ENCODE measurements at regions not wholly inside any gene's neighbourhood (a gene's known extent, or its start where the extent isn't known, plus 50 kb on each side); places are given as distances from the start of the nearest gene placed in this dataset.

- H3K36me3 ChIP-seq, result no peaks in the 10 kb centered on the region
- no peak overlapping the region for H3K4me3 ChIP-seq
- no peak for TF ChIP-seq POLR2A (IDR thresholded peaks at IDR 0.05)
- TF ChIP-seq, protein P1, sequence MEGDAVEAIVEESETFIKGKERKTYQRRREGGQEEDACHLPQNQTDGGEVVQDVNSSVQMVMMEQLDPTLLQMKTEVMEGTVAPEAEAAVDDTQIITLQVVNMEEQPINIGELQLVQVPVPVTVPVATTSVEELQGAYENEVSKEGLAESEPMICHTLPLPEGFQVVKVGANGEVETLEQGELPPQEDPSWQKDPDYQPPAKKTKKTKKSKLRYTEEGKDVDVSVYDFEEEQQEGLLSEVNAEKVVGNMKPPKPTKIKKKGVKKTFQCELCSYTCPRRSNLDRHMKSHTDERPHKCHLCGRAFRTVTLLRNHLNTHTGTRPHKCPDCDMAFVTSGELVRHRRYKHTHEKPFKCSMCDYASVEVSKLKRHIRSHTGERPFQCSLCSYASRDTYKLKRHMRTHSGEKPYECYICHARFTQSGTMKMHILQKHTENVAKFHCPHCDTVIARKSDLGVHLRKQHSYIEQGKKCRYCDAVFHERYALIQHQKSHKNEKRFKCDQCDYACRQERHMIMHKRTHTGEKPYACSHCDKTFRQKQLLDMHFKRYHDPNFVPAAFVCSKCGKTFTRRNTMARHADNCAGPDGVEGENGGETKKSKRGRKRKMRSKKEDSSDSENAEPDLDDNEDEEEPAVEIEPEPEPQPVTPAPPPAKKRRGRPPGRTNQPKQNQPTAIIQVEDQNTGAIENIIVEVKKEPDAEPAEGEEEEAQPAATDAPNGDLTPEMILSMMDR (IDR thresholded peaks at IDR 0.05), result no peak
- H3K4me1 ChIP-seq, result no peaks in the 10 kb centered on the region
- H3K9me3 ChIP-seq, result no peaks in the 10 kb centered on the region
- H3K27me3 ChIP-seq, result no peaks in the 10 kb centered on the region
- no peak for DNase-seq
- no peak overlapping the region for H3K27ac ChIP-seq
Measured at GRCh38 chr2:129091620-129092019, 773.0 kb upstream of the HS6ST1 start.

DNA sequence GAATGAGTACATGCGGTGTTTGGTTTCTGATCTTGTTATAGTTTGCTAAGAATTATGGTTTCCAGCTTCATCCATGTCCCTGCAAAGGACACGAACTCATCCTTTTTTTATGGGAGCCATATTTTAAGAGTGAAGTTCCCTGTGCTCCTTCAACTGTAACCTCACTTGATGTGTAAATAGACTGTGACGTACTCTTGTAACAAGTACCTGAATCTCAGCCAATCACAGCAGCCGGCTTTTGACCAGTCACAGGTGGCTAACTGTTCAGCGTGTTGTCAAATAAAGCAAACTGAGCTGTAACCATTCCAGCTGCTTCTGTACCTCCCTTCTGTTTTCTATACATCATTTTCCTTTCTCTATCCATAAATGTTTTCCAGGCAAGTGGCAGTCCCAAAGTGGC lies 774.3 kb upstream of the HS6ST1 start:
- no peak for DNase-seq
- no peaks in the 10 kb centered on the region for H3K4me1 ChIP-seq
- no peaks in the 10 kb centered on the region for H3K27me3 ChIP-seq
- TF ChIP-seq, protein P1 (IDR thresholded peaks at IDR 0.05), result no peak
- no peak for TF ChIP-seq POLR2A (IDR thresholded peaks at IDR 0.05)
- H3K36me3 ChIP-seq, result no peaks in the 10 kb centered on the region
- H3K4me3 ChIP-seq, result no peak overlapping the region
- no peaks in the 10 kb centered on the region for H3K9me3 ChIP-seq
- H3K27ac ChIP-seq, result no peak overlapping the region

- H3K9me3 ChIP-seq, result no peaks in the 10 kb centered on the region
- no peaks in the 10 kb centered on the region for H3K4me1 ChIP-seq
- no peak for DNase-seq
- no peak overlapping the region for H3K4me3 ChIP-seq
- no peaks in the 10 kb centered on the region for H3K27me3 ChIP-seq
- no peak overlapping the region for H3K27ac ChIP-seq
- TF ChIP-seq, protein P1 (IDR thresholded peaks at IDR 0.05), result no peak
- TF ChIP-seq POLR2A (IDR thresholded peaks at IDR 0.05), result no peak
- no peaks in the 10 kb centered on the region for H3K36me3 ChIP-seq
Measured at GRCh38 chr2:129101186-129101585, 782.5 kb upstream of the HS6ST1 start.

GRCh38 chr2:129103936-129104878 lies 785.5 kb upstream of the HS6ST1 start:
- no peak overlapping the region for H3K27ac ChIP-seq
- H3K36me3 ChIP-seq, result no peaks in the 10 kb centered on the region
- H3K9me3 ChIP-seq, result no peaks in the 10 kb centered on the region
- DNase-seq, result no peak
- TF ChIP-seq POLR2A (IDR thresholded peaks at IDR 0.05), result no peak
- TF ChIP-seq, protein P1 (IDR thresholded peaks at IDR 0.05), result no peak
- no peak overlapping the region for H3K4me3 ChIP-seq
- H3K27me3 ChIP-seq, result no peaks in the 10 kb centered on the region
- H3K4me1 ChIP-seq, result no peaks in the 10 kb centered on the region

DNA sequence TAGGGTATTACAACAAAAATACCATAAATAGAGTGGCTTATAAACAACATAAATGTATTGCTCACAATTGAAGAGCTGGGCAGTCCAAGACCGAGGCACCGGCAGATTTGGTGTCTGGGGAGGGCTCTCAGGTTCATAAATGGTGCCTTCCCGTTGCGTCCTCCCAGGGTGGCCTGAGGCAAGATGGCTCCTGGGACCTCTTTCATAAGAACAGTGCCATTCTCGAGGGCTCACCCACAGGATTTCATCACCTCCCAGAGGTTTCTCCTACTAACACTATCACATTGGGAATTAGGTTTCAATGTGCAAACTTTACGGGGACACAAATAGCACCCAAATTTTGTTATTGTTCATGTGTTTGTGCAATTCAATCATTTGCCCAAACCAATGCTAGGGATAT lies 793.5 kb upstream of the HS6ST1 start:
- Histone ChIP-seq H3K4me3 (no peak overlapping the region), H3K36me3 (no peaks in the 10 kb centered on the region), H3K27ac (no peak overlapping the region), H3K27me3 (no peaks in the 10 kb centered on the region), H3K4me1 (no peaks in the 10 kb centered on the region), H3K9me3 (no peaks in the 10 kb centered on the region)
- no peak for TF ChIP-seq POLR2A (IDR thresholded peaks at IDR 0.05)
- DNase-seq, result no peak

DNA sequence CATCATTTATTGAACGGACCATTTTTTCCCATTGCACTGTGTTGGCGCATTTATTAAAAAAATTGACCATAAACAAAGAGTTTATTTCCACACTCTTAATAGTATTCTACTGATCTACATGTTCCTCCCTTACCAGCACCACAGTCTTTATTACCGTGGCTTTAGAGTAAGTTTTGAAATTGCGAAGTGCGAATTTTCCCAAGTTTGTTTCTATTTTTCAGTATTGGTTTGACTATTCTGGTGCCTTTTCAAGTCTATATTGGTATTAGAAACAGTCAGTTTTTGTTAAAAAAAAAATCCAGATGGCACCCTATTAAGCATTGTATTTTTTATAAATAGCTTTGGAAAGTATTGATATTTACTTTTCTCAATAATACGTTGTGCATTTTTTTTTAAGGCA lies 795.1 kb upstream of the HS6ST1 start:
- Histone ChIP-seq H3K4me3 (no peak overlapping the region), H3K4me1 (no peaks in the 10 kb centered on the region), H3K27me3 (no peaks in the 10 kb centered on the region), H3K27ac (no peak overlapping the region), H3K9me3 (no peaks in the 10 kb centered on the region), H3K36me3 (no peaks in the 10 kb centered on the region)
- TF ChIP-seq, protein P1 (IDR thresholded peaks at IDR 0.05), result no peak
- no peak for TF ChIP-seq POLR2A (IDR thresholded peaks at IDR 0.05)
- no peak for DNase-seq

All from Peyer's patch (tissue), 4 donors.